DOHH2 (cell line): ENCODE measurements at regions not wholly inside any gene's neighbourhood (a gene's known extent, or its start where the extent isn't known, plus 50 kb on each side); places are given as distances from the start of the nearest gene placed in this dataset.

ENCODE experiments used
- H3F3A ChIP-seq: fragments of 200-600 bp; sonication (generic), shearing (Covaris generic); 2 replicates; pipeline ENCODE4 v1.6.0; 2016; ENCODE audit warnings: antibody characterized with exemption, mild to moderate bottlenecking; ENCODE audit not compliant: control insufficient read depth, insufficient read depth
- H3K27ac ChIP-seq: fragments of 200-600 bp; sonication (generic); 2 replicates; pipeline ENCODE4 v1.5.1; 2014; ENCODE audit warnings: low read depth, mild to moderate bottlenecking, low read length, moderate library complexity
- H3K27me3 ChIP-seq: fragments of 200-600 bp; sonication (generic); 2 replicates; pipeline ENCODE4 v1.6.1; 2014; ENCODE audit warnings: mild to moderate bottlenecking, low read length, mixed read lengths; ENCODE audit not compliant: control insufficient read depth
- H3K36me3 ChIP-seq: fragments of 200-600 bp; sonication (generic); 2 replicates; pipeline ENCODE4 v1.6.1; 2014; ENCODE audit warnings: mild to moderate bottlenecking, low read length, moderate library complexity, mixed read lengths; ENCODE audit not compliant: control insufficient read depth
- H3K4me1 ChIP-seq: fragments of 200-600 bp; sonication (generic); 2 replicates; pipeline ENCODE4 v1.6.1; 2014; ENCODE audit warnings: mild to moderate bottlenecking, low read length, mixed read lengths; ENCODE audit not compliant: control insufficient read depth
- H3K4me2 ChIP-seq: fragments of 200-600 bp; sonication (generic); 2 replicates; pipeline ENCODE4 v1.6.0; 2014; ENCODE audit warnings: mild to moderate bottlenecking, low read length, moderate library complexity
- H3K4me3 ChIP-seq: fragments of 200-600 bp; sonication (generic); 2 replicates; pipeline ENCODE4 v1.5.1; 2014; ENCODE audit warnings: mild to moderate bottlenecking, low read length, mixed read lengths
- H3K79me2 ChIP-seq: fragments of 200-600 bp; sonication (generic); 2 replicates; pipeline ENCODE4 v1.6.1; 2014; ENCODE audit warnings: mild to moderate bottlenecking, low read length, mixed read lengths; ENCODE audit not compliant: control insufficient read depth
- H3K9me2 ChIP-seq: fragments of 200-600 bp; sonication (generic); replicated peaks from 2 replicates; pipeline ENCODE4 v1.6.1; 2014; ENCODE audit warnings: mild to moderate bottlenecking, low read length, mixed read lengths; ENCODE audit not compliant: control insufficient read depth
- H3K9me3 ChIP-seq: fragments of 200-600 bp; sonication (generic); 2 replicates; pipeline ENCODE4 v1.6.1; 2014; ENCODE audit warnings: antibody characterized with exemption, low read length, mixed read lengths; ENCODE audit not compliant: control insufficient read depth, insufficient read depth
- H4K20me1 ChIP-seq: fragments of 200-600 bp; sonication (generic); 2 replicates; pipeline ENCODE4 v1.6.0; 2014; ENCODE audit warnings: low read depth, mild to moderate bottlenecking, antibody characterized with exemption, low read length, moderate library complexity; ENCODE audit not compliant: control insufficient read depth, insufficient read depth
- CTCF ChIP-seq: fragments of 200-600 bp; sonication (generic); IDR thresholded peaks from one replicate; pipeline ENCODE4 v1.5.1; 2014; ENCODE audit warnings: antibody characterized with exemption, mild to moderate bottlenecking, low read depth, low read length; ENCODE audit not compliant: poor library complexity, severe bottlenecking
- EZH2phosphoT487 ChIP-seq: fragments of 200-600 bp; sonication (generic); IDR thresholded peaks from 2 replicates; pipeline ENCODE4 v1.6.1; 2017; ENCODE audit warnings: borderline replicate concordance, mild to moderate bottlenecking, antibody characterized with exemption, low read length, moderate library complexity, mixed read lengths

DNA sequence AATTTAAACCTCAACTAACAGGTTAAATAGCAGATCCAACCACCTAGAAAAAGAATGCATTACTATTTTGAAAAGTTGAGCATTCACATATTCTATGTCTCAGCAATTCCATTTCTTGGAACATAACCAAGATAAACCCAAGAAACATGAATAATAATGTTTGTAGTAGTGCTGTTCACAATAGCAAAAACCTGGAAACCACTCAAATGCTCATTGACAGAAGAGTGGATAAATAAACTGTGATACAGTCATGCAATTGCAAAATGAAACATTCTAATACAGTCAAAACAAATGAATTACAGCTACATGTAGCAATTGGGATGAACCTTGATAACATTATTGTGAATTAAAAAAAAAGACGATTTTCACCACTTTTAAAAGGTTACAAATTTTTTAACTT lies 162.8 kb upstream of the TMEM45B start:
- Histone ChIP-seq H3K4me1 (no peaks in the 10 kb centered on the region), H3F3A (no peaks in the 10 kb centered on the region), H3K27ac (no peak overlapping the region), H3K36me3 (no peaks in the 10 kb centered on the region), H3K79me2 (no peaks in the 10 kb centered on the region), H3K27me3 (no peaks in the 10 kb centered on the region), H3K4me2 (no peak overlapping the region), H3K9me2 (no peaks in the 10 kb centered on the region), H3K9me3 (no peaks in the 10 kb centered on the region), H3K4me3 (no peak overlapping the region), H4K20me1 (no peaks in the 10 kb centered on the region)
- TF ChIP-seq EZH2phosphoT487 = no peak
- no peak for TF ChIP-seq CTCF

DNA sequence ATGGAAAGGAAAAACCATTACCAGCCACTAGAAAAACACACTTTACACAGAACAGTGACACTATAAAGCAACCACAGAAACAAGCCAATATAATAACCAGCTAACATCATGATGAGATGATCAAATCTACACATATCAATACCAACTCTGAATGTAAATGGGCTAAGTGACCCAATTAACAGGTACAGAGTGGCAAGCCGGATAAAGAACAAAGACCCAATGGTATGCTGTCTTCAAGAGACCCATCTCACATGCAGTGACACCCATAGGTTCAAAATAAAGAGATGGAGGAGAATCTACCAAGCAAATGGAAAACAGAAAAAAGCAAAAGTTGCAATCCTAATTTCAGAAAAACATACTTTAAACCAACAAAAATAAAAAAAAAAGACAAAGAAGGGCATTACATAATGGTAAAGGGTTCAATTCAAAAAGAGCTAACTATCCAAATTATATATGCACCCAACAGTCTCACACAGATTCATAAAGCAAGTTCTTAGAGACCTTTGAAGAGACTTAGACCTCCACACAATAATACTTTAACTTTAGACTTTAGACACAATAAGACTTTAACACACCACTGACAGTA lies 160.3 kb upstream of the TMEM45B start:
- no peaks in the 10 kb centered on the region for H3K9me3 ChIP-seq
- H3K27me3 ChIP-seq = no peaks in the 10 kb centered on the region
- TF ChIP-seq EZH2phosphoT487 (no peak), CTCF (no peak)
- no peaks in the 10 kb centered on the region for H3K4me1 ChIP-seq
- H3K36me3 ChIP-seq = no peaks in the 10 kb centered on the region
- H3K9me2 ChIP-seq = no peaks in the 10 kb centered on the region
- H4K20me1 ChIP-seq = no peaks in the 10 kb centered on the region
- no peaks in the 10 kb centered on the region for H3K79me2 ChIP-seq
- H3K4me3 ChIP-seq = no peak overlapping the region
- H3K4me2 ChIP-seq = no peak overlapping the region
- no peak overlapping the region for H3K27ac ChIP-seq
- no peaks in the 10 kb centered on the region for H3F3A ChIP-seq

DNA sequence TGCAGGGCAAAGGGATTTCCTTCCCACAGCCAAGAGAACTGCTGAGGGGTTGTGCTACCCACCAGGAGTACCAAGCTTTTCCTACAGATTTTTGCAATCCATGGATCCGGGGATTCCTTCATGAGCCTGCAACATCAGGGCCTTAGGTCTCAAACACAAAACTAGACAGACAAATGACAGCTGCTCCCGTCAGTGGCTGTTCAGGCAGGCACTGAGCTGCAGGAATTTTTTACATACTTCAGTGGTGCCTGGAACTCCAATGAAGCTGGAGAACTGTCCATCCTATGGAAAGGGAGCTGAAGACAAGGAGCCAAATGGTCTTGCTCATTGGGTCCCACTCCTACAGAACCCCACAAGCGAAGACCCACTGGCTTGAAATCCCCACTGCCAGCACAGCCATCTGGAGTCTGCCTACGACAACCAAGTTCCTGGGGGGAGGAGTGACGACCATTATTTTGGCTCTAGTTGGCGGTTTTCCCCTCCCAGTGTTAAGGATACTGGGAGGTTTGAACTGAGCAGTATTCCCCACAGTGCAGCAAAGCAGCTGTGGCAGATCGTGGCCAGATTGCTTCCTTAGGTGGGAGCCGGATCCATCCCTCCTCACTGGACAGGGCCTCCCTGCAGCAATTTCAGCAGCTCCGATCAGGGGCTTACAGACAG lies 157.7 kb upstream of the TMEM45B start:
- Histone ChIP-seq H3K36me3 (no peaks in the 10 kb centered on the region), H3F3A (no peaks in the 10 kb centered on the region), H3K4me2 (no peak overlapping the region), H3K27ac (no peak overlapping the region), H3K9me2 (no peaks in the 10 kb centered on the region), H3K27me3 (no peaks in the 10 kb centered on the region), H4K20me1 (no peaks in the 10 kb centered on the region), H3K79me2 (no peaks in the 10 kb centered on the region), H3K4me3 (no peak overlapping the region), H3K4me1 (no peaks in the 10 kb centered on the region), H3K9me3 (no peaks in the 10 kb centered on the region)
- TF ChIP-seq CTCF (no peak), EZH2phosphoT487 (no peak)
